HUES6 (cell line): ENCODE measurements at regions not wholly inside any gene's neighbourhood (a gene's known extent, or its start where the extent isn't known, plus 50 kb on each side); places are given as distances from the start of the nearest gene placed in this dataset.

Experiments used
- H3K27ac ChIP-seq: 2 replicates; pipeline ENCODE4 v1.7.0; 2013; ENCODE audit warnings: low read depth, mild to moderate bottlenecking, low read length, inconsistent platforms
- H3K27me3 ChIP-seq: 2 replicates; pipeline ENCODE4 v1.6.1; 2013; ENCODE audit warnings: low read length; ENCODE audit not compliant: control insufficient read depth, insufficient read depth
- H3K36me3 ChIP-seq: 2 replicates; pipeline ENCODE4 v1.6.1; 2013; ENCODE audit warnings: low read length; ENCODE audit not compliant: control insufficient read depth, insufficient read depth
- H3K4me1 ChIP-seq: 2 replicates; pipeline ENCODE4 v1.6.1; 2013; ENCODE audit warnings: low read length; ENCODE audit not compliant: control insufficient read depth, insufficient read depth
- H3K4me3 ChIP-seq: 2 replicates; pipeline ENCODE4 v1.5.1; 2013; ENCODE audit warnings: low read depth, low read length
- H3K9ac ChIP-seq: one replicate; pipeline ENCODE4 v1.6.1; 2013; ENCODE audit warnings: mild to moderate bottlenecking, low read length
- H3K9me3 ChIP-seq: 2 replicates; pipeline ENCODE4 v1.6.1; 2013; ENCODE audit warnings: low read depth, low read length; ENCODE audit not compliant: control insufficient read depth, insufficient read depth

- peaks cover 13% of the 10 kb centered on the region for H3K4me1 ChIP-seq
- no peaks in the 10 kb centered on the region for H3K9me3 ChIP-seq
- no peaks in the 10 kb centered on the region for H3K27me3 ChIP-seq
- H3K27ac ChIP-seq = no peak overlapping the region
- H3K4me3 ChIP-seq = no peak overlapping the region
- no peak overlapping the region for H3K9ac ChIP-seq
- no peaks in the 10 kb centered on the region for H3K36me3 ChIP-seq
Observed at GRCh38 chr2:18648161-18648560, 58.8 kb upstream of the NT5C1B start.

DNA sequence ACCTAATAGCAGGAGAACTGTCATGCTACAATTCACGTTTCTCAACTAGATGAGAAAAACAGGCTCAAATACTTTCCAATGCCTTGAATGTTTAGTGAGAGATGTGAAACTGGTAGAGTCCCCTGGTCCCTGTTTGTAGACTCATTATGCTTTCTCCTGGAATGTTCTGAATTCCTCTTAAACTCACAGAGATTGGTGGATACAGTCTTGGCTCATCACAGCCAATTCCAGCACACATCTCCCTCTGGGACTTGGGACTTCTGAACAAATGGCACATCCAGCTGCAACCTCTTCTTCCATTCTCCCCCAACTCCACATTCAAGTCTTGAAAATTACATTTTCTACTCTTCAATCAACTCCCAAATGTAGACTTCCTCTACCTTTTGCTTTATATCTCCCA is 58.4 kb upstream of the NT5C1B start:
- H3K9me3 ChIP-seq = no peaks in the 10 kb centered on the region
- no peaks in the 10 kb centered on the region for H3K36me3 ChIP-seq
- H3K9ac ChIP-seq = no peak overlapping the region
- H3K27me3 ChIP-seq = no peaks in the 10 kb centered on the region
- no peak overlapping the region for H3K27ac ChIP-seq
- no peak overlapping the region for H3K4me3 ChIP-seq
- H3K4me1 ChIP-seq = peaks cover 16% of the 10 kb centered on the region

- no peak overlapping the region for H3K27ac ChIP-seq
- peaks cover 16% of the 10 kb centered on the region for H3K4me1 ChIP-seq
- no peaks in the 10 kb centered on the region for H3K36me3 ChIP-seq
- no peak overlapping the region for H3K4me3 ChIP-seq
- no peaks in the 10 kb centered on the region for H3K9me3 ChIP-seq
- no peak overlapping the region for H3K9ac ChIP-seq
- H3K27me3 ChIP-seq = no peaks in the 10 kb centered on the region
Observed at GRCh38 chr2:18645315-18645714, 55.9 kb upstream of the NT5C1B start.

GRCh38 chr2:18644115-18644462 is 54.7 kb upstream of the NT5C1B start:
- H3K4me3 ChIP-seq = no peak overlapping the region
- no peaks in the 10 kb centered on the region for H3K9me3 ChIP-seq
- no peak overlapping the region for H3K27ac ChIP-seq
- no peaks in the 10 kb centered on the region for H3K27me3 ChIP-seq
- peaks cover 16% of the 10 kb centered on the region for H3K4me1 ChIP-seq
- H3K36me3 ChIP-seq = no peaks in the 10 kb centered on the region
- H3K9ac ChIP-seq = no peak overlapping the region

DNA sequence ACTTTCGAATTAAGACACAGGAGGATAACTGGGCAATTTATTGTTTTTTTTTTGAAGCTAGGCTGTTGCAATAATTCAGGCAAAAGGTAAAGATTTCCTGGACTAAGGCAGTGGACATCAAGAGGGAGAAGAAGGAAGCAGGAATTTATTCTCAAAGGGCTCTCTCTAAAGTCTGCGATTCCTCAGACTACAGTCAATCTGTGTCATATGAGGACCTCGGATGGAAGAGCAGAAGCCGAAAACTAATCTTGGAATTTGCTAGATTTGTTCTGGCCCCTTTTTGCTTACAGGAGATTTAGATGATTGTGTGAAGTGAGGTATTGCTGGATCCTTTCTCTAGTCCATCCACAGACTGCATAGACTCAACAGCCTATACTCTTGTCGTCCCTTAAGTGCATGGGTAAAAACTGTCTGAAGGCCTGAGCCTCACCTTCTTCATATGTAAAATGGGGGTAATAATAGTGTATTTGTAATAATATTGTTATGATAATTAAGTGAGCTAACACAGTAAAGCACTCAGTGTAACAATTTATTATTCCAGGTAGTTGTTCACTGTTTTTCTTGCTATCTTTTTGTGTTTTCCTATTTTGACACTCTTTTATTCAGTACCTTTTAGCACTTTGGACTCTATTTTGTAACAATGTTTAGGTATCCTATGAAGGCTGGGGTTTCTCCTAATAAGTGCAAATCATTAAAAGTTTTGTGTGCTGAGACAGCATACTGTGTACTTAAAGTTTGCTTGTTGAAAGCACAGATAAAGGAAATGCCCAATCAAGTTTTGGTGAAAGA is 54.2 kb upstream of the NT5C1B start:
- H3K27ac ChIP-seq = no peak overlapping the region
- no peaks in the 10 kb centered on the region for H3K36me3 ChIP-seq
- H3K4me3 ChIP-seq = no peak overlapping the region
- H3K9me3 ChIP-seq = no peaks in the 10 kb centered on the region
- H3K27me3 ChIP-seq = no peaks in the 10 kb centered on the region
- peaks cover 16% of the 10 kb centered on the region for H3K4me1 ChIP-seq
- no peak overlapping the region for H3K9ac ChIP-seq

DNA sequence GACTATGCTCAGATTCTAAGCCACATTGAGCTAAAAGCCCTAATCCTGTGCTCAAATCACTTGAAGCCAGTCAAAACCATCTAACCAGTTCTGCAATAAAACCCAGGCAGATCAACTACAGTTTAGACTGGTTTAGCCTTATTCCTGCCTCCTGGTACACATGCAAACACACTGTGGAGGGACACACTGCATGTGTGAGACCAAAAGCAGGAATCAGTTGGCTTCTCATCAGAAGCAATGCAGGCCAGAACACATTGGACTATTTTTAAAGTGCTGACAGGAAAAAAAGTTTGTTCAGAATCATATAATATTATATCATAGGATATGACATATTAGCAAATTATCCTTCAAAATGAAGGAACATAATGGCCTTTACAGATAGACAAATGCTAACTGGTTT is 52.5 kb upstream of the NT5C1B start:
- H3K27me3 ChIP-seq = no peaks in the 10 kb centered on the region
- no peaks in the 10 kb centered on the region for H3K36me3 ChIP-seq
- H3K27ac ChIP-seq = no peak overlapping the region
- H3K9me3 ChIP-seq = 0 out of 2 replicates have a peak, but pooled peaks cover 2% of the 10 kb centered on the region
- H3K4me1 ChIP-seq = peaks cover 16% of the 10 kb centered on the region
- no peak overlapping the region for H3K4me3 ChIP-seq
- no peak overlapping the region for H3K9ac ChIP-seq

DNA sequence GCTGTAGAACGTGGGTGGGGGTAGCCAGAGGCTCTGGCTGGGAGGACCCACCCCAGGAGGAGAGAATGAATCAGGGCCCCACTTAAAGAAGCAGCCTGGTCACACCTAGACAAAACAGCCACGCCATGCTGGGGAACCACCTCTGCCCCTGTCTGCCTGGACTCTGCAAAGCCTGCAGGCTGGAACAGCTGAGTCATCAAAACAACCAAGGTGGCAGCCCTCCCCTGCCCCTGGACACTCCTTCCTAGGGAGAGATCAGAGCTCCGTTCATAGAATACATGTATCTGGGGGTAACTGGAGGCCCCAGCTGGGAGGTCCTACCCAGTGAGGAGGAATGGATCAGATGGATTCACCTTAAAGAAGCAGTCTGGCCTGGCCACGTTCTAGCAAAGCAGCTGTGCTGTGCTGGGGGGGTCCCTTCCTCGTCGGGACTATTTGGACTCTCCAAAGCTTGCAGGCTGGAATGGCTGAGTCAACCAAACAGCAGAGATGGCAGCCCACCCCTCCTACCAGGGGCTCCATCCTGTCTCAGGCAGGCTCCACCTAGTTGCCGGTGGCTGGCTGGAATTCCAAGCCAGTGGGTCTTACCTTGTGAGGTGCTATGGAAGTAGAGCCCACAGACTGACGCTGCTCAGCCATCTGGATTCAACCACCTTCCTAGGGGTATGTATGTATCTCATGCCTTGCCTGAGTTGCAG is 50.5 kb upstream of the NT5C1B start:
- Histone ChIP-seq H3K27me3 (no peaks in the 10 kb centered on the region), H3K36me3 (no peaks in the 10 kb centered on the region), H3K9ac (no peak overlapping the region), H3K27ac (no peak overlapping the region), H3K9me3 (peaks cover 8% of the 10 kb centered on the region; the same call in 1 of the 2 replicates), H3K4me3 (no peak overlapping the region), H3K4me1 (peaks cover 16% of the 10 kb centered on the region)
